NCI-H2227 (cell line): ENCODE measurements at regions not wholly inside any gene's neighbourhood (a gene's known extent, or its start where the extent isn't known, plus 50 kb on each side); places are given as distances from the start of the nearest gene placed in this dataset.
"Not testable (repeated sequence)": the region's sequence is repeated elsewhere in the genome, so short reads cannot be mapped to it uniquely, and the experiment has no call there.

ENCODE experiments used
- DNase-seq: peaks from one replicate; lab custom pipeline; 2025; ENCODE audit not compliant: unreplicated experiment; lab: John Stamatoyannopoulos, UW

DNA sequence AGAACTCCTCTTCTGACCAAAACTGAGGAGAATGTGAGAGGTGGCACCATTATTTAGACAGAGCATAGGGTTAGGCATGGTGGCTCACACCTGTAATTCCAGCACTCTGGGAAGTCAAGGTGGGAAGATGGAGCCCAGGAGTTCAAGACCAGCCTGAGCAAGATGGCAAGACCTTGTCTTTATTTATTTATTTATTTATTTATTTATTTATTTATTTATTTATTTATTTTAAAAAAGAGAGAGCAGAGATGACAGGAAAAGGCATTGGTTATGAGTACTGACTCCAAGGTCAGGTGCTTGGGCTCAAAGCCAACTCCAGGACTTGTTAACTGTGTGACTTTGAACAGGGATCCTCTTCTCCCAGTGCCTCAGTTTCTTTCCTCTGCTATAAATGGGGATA, 217.7 kb downstream of the MEX3B start:
- DNase-seq, result no peak

- no peak for DNase-seq
Observed at GRCh38 chr15:81825136-81825535, 220.7 kb downstream of the MEX3B start.

DNA sequence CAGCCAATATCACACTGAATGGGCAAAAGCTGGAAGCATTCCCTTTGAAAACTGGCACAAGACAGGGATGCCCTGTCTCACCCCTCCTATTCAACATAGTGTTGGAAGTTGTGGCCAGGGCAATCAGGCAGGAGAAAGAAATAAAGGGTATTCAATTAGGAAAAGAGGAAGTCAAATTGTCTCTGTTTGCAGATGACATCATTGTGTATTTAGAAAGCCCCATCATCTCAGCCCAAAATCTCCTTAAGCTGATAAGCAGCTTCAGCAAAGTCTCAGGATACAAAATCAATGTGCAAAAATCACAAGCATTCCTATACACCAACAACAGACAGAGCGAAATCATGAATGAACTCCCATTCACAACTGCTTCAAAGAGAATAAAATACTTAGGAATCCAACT, 223.2 kb downstream of the MEX3B start:
- DNase-seq, result not testable (repeated sequence)

DNA sequence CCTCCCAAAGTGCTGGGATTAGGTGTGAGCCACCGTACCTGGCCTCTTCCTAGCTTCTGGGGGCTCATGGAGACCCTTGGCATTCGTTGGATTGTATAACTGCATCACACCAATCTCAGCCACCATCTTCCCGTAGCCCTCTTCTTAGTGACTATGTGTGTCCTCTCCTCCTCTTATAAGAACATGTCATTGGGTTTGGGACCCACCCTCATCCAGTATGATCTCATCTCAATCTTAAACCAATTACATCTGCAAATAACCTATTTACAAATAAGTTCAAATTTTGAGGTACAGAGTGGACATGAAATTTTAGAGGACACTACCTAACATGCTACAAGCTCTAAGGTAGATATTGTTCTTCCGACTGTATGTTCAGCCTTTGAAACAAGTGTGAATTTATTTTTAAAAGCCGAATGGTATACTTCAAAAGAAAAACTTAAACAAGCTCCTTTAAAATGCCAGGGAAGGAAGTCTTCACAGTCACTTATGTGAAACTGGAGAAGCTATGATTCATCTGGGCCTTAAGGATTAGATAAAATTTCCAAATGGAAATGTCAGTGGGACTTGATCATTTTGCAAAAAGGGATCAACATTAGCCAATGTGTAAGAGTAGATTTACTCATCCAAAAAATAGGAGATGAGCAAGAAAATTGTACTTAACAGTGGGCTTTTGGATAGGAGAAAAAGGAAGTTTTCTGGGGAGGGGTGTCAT, 225.7 kb downstream of the MEX3B start:
- no peak for DNase-seq

GRCh38 chr15:81814882-81815455, 230.8 kb downstream of the MEX3B start:
- DNase-seq, result no peak

DNA sequence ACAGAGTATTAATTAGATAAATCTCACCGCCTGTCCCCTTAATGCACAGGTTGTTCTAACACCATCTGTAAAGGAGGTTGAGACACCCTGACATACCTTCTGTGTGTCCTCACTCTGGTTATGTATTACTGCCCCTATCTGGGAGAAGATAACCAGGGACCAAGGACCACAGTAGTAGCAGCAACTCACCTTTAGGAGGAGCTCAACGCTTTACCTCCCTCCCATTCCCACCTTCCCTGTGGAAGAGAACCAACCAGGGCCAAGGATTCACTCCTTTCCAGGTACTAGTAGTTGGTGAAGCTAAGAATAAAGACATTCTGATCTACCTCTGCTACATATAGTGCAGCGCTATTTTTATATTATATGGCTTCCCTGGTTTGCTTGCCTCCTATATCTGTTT, 232.6 kb downstream of the MEX3B start:
- no peak for DNase-seq

- DNase-seq, result no peak
Observed at GRCh38 chr15:81812456-81812855, 233.4 kb downstream of the MEX3B start.

- DNase-seq, result no peak
Observed at GRCh38 chr15:81811736-81812135, 234.1 kb downstream of the MEX3B start.

DNA sequence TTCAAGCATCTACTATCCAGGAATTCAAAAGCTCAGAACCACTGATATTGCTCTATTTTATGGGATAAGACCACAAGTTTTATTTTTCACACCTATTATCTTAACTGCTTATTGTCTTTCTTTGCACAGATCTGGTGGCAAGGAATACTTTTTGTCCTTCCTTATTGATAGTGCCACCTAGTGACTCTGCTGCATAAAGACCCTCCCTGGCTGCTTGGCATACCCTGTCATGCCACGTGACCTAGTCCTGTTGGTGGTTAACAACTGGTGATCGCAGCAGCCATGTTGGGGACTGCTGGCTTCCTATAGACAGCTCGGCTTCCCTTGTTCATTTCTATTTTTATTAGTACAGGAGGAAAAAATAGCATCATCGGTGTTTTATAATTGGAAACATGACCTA, 236.3 kb downstream of the MEX3B start:
- DNase-seq, result no peak

DNA sequence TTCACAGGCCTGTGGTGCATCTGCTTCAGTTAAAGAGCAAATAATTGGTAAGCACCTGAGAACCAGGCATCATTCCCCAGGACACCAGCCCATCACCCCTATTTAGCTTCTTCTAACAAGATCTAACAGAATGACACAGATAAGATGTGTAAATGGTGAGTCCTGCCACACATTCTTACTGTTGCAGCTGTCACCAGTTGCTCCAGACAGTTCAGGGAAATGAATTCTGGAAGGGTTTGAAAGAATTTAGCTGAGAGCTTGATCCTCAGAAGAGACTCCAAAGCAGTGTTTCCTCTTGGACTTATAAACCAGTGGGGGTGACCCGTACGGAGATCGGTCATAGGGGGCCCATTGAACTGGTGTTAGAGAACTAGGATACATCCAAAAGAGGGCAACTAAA, 238.0 kb downstream of the MEX3B start:
- DNase-seq, result no peak

- no peak for DNase-seq
Observed at GRCh38 chr15:81807186-81807585, 238.6 kb downstream of the MEX3B start.

- no peak for DNase-seq
Observed at GRCh38 chr15:81795899-81796298, 249.9 kb downstream of the MEX3B start.

GRCh38 chr15:81792646-81793045, 253.2 kb downstream of the MEX3B start:
- no peak for DNase-seq

DNA sequence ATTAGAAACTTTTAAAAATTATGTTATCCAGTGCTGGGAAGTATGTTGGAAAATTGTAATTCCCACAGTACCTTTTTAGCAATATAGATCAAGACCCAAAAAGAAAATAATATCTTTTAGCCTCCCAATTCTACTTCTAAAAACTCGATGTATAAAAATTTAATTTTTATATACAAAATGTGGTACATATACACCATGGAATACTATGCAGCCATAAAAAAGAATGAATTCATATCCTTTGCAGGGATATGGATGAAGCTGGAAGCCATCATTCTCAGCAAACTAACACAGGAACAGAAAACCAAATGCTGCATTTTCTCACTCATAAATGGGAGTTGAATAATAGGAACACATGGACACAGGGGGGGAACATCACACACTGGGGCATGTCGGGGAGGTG, 254.5 kb downstream of the MEX3B start:
- not testable (repeated sequence) for DNase-seq

DNA sequence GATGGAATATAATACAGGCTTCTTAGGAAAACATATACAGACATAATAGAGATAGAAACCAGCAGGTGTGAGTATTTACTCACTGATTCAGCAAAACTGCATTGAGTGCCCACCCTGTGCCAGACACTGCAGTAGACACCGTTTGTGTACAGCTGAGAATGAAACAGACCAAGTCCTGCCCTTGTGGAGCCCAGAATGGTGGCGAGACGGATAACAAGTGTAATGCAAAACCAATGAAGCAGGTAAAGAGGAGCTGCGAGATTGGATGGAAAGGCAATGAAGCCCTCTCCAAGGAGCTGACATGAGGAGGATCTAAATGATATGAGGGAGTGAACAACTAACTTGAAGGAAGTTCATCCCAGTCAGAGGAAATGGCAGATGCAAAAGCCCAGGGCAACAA, 256.4 kb downstream of the MEX3B start:
- DNase-seq, result no peak

DNA sequence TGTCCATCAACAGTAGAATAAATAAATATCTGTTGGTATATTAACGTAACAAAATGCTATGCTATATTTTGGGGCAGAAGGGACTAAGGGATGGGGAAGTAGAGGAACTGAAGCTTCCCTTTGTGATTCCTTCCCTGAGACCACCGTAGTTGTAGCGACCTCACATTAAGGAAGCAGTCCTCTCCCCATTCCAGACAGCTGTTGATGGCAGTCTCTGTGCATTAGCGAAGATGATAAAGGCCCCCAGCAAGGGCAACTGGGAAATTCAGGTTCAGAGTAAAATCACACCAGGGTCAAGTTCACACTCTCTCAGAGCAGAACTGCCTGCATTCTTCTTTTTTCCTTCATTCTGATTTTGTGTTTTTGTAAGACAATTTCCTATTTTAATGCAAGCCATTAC, 259.0 kb downstream of the MEX3B start:
- no peak for DNase-seq

DNA sequence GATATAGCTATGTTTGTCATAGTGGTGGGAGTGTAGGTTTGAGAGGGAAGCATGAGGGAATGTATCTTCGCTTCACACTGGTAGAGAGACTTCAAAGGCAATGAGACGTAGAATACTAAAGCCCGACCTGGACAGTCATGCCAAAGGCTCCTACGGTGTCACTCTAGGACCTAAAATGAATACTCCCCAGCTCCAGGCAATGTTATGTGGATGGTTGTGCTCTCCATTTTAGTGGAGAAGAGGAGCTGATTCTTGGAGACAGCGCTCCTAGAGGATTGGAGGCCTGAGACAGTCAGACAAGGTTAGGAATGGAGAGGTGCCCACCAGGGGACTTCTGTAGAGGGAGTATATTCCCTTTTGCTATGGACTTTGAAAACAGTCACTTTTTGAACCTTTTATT, 260.1 kb downstream of the MEX3B start:
- no peak for DNase-seq

DNA sequence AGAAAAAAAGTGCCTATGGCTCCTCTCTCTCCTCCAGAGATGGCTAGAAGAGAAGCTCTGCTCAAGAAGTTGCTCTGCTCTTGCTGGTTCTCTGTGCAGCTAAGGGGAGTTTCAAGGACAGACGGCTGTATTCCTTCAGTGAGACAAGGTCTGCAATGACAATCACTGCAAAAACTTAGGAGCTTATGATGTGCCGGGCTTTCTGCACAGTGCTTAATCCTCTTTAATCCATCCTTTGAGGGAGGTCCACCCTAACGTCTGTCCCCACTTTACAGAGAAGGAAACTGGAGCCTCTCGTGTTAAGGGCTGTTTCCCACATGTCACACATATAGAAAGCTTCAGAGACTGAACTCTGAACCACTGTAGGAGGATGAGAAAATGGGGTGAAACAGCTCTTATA, 260.6 kb downstream of the MEX3B start:
- DNase-seq, result no peak

DNA sequence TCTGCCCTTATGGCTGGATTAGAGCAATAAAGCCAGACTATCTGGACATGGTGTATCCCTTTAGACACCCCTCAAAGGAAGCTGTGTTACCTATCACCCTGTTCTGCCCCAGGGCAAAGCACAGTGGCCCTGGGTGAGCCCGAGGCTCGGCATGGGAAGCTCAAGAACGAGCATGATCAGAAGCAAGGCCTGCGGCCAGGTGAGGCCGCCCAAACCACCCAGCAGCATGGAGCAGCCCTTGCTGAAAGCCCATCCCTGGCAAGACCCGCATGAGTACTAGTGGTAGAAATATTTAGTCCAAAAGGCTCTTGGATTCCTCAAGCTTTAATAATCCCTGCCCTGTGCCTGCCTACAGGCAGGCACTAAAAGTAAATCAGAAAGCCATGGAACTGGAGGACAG, 261.1 kb downstream of the MEX3B start:
- no peak for DNase-seq

DNA sequence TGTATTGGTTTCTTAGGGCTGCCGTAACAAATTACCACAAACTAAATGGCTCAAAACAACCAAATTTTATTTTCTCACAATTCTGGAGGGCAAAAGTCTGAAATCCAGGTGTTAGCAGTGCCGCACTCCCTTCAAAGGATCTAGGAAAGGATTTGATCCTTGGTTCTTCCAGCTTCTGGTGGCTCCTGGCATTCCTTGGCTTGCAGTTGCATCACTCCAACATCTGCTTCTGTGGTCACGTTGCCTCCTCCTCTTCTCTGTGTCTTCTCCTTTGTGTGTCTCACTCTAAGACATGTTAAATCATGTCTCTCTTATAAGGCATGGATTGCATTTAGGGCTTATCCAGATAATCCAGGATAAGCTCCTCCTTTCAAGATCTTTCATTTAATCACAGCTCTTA, 262.2 kb downstream of the MEX3B start:
- DNase-seq, result no peak

- DNase-seq, result no peak
Observed at GRCh38 chr15:81783076-81783475, 262.7 kb downstream of the MEX3B start.

DNA sequence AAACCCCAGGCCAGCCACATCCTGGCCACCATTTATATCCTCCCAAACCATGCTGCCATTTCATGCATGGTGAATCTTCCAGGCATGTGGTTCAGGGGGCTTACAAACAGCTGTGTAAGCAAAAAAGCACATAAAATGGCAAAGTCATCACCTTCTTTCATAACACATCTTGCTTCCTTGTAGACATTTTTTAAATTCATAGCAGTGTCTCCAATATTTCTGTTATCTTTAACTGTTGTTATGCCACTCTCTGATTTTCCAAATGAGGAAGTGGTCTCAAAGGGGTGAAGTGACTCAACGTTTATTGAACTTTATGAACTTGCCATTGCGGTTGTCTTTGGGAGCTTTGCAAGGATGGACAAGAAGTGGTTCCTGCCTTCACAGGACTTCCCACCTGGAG, 264.4 kb downstream of the MEX3B start:
- DNase-seq, result no peak

- no peak for DNase-seq
Observed at GRCh38 chr15:81780966-81781365, 264.9 kb downstream of the MEX3B start.
